Neuronal stem cell (in vitro differentiated cells): ENCODE measurements at regions not wholly inside any gene's neighbourhood (a gene's known extent, or its start where the extent isn't known, plus 50 kb on each side); places are given as distances from the start of the nearest gene placed in this dataset.

ENCODE experiments used
- DNase-seq: peaks from one replicate; pipeline ENCODE4 v3.0.0-alpha.2; 2013; ENCODE audit warnings: low spot score
- H2AFZ ChIP-seq: one replicate; pipeline ENCODE4 v1.6.1; 2013; ENCODE audit warnings: mild to moderate bottlenecking, low read length, inconsistent platforms
- H2AK5ac ChIP-seq: 2 replicates; pipeline ENCODE4 v1.6.1; 2013; ENCODE audit warnings: low read depth, mild to moderate bottlenecking, inconsistent platforms, low read length, moderate library complexity, mixed read lengths
- H2BK120ac ChIP-seq: 2 replicates; pipeline ENCODE4 v1.6.1; 2013; ENCODE audit warnings: low read depth, mild to moderate bottlenecking, inconsistent platforms, low read length, moderate library complexity, mixed read lengths
- H2BK12ac ChIP-seq: one replicate; pipeline ENCODE4 v1.6.1; 2013; ENCODE audit warnings: low read length, inconsistent platforms
- H2BK15ac ChIP-seq: 2 replicates; pipeline ENCODE4 v1.6.1; 2013; ENCODE audit warnings: mild to moderate bottlenecking, low read length, inconsistent platforms, mixed read lengths
- H2BK5ac ChIP-seq: one replicate; pipeline ENCODE4 v1.6.1; 2013; ENCODE audit warnings: inconsistent platforms, mild to moderate bottlenecking, low read length, moderate library complexity
- H3K14ac ChIP-seq: one replicate; pipeline ENCODE4 v1.6.1; 2013; ENCODE audit warnings: low read length, inconsistent platforms
- H3K18ac ChIP-seq: 2 replicates; pipeline ENCODE4 v1.6.1; 2013; ENCODE audit warnings: low read length, inconsistent platforms
- H3K23ac ChIP-seq: 2 replicates; pipeline ENCODE4 v1.6.1; 2013; ENCODE audit warnings: low read depth, mild to moderate bottlenecking, mixed read lengths, low read length, inconsistent platforms; ENCODE audit not compliant: poor library complexity
- H3K27ac ChIP-seq: replicated peaks from 3 replicates; pipeline ENCODE4 v1.5.1; 2013; ENCODE audit warnings: low read length, inconsistent platforms
- H3K27me3 ChIP-seq, 3 experiments: 2 replicates each; pipeline ENCODE4 v1.6.1; 2013; ENCODE audit warnings: low read length in 3 of 3, mild to moderate bottlenecking in 2 of 3, inconsistent platforms in 1 of 3, low read depth in 1 of 3, mixed read lengths in 1 of 3, moderate library complexity in 1 of 3; ENCODE audit not compliant: control insufficient read depth in 3 of 3, insufficient read depth in 3 of 3
- H3K36me3 ChIP-seq, 2 donors: replicated peaks in 1 of 2; 2 replicates each; pipeline ENCODE4 v1.6.1; 2013; ENCODE audit warnings: low read length in 2 of 2; ENCODE audit not compliant: control insufficient read depth in 2 of 2, insufficient read depth in 2 of 2
- H3K4ac ChIP-seq: 2 replicates; pipeline ENCODE4 v1.6.1; 2013; ENCODE audit warnings: inconsistent platforms, mild to moderate bottlenecking, low read length, moderate library complexity
- H3K4me1 ChIP-seq, 2 donors: 1 replicate in 1 of 2; 2 replicates in 1 of 2; pipeline ENCODE4 v1.6.1; 2013; ENCODE audit warnings: low read length in 2 of 2, low read depth in 1 of 2; ENCODE audit not compliant: control insufficient read depth in 2 of 2, insufficient read depth in 1 of 2
- H3K4me2 ChIP-seq: one replicate; pipeline ENCODE4 v1.6.1; 2013; ENCODE audit warnings: mild to moderate bottlenecking, low read length, inconsistent platforms; ENCODE audit not compliant: insufficient read depth, poor library complexity, severe bottlenecking
- H3K4me3 ChIP-seq, 2 donors: 2 replicates each; pipeline ENCODE4 v1.5.1; 2013; ENCODE audit warnings: low read length in 2 of 2, mild to moderate bottlenecking in 2 of 2, inconsistent platforms in 1 of 2, moderate library complexity in 1 of 2
- H3K79me1 ChIP-seq: one replicate; pipeline ENCODE4 v1.6.1; 2013; ENCODE audit warnings: low read depth, mild to moderate bottlenecking, inconsistent platforms, low read length, moderate library complexity
- H3K9ac ChIP-seq: one replicate; pipeline ENCODE4 v1.6.1; 2013; ENCODE audit warnings: mild to moderate bottlenecking, low read depth, low read length, inconsistent platforms; ENCODE audit not compliant: poor library complexity
- H3K9me3 ChIP-seq, 2 donors: replicated peaks in 1 of 2; 2 replicates each; pipeline versions ENCODE3 to v1.6.1; 2013; ENCODE audit warnings: low read length in 2 of 2, mild to moderate bottlenecking in 2 of 2, inconsistent platforms in 1 of 2, low read depth in 1 of 2, mixed read lengths in 1 of 2, moderate library complexity in 1 of 2; ENCODE audit not compliant: control insufficient read depth in 2 of 2, insufficient read depth in 1 of 2
- H4K8ac ChIP-seq: one replicate; pipeline ENCODE4 v1.6.1; 2013; ENCODE audit warnings: low read depth, mild to moderate bottlenecking, inconsistent platforms, low read length, moderate library complexity
- H4K91ac ChIP-seq: one replicate; pipeline ENCODE4 v1.6.1; 2013; ENCODE audit warnings: low read length, low read depth, mild to moderate bottlenecking, inconsistent platforms; ENCODE audit not compliant: poor library complexity
- WGBS, 2 donors: extraction: QIAGEN DNeasy Blood & Tissue Kit; methylation state at CpG; one replicate each; pipeline ENCODE4 v1.1.7; 2013; ENCODE audit warnings: missing lambda C conversion rate in 2 of 2, mixed read lengths in 1 of 2; ENCODE audit not compliant: insufficient read length in 2 of 2, insufficient replicate concordance in 1 of 2; ENCODE audit errors: extremely low coverage in 2 of 2; 5-methylcytosine and 5-hydroxymethylcytosine counted together

DNA sequence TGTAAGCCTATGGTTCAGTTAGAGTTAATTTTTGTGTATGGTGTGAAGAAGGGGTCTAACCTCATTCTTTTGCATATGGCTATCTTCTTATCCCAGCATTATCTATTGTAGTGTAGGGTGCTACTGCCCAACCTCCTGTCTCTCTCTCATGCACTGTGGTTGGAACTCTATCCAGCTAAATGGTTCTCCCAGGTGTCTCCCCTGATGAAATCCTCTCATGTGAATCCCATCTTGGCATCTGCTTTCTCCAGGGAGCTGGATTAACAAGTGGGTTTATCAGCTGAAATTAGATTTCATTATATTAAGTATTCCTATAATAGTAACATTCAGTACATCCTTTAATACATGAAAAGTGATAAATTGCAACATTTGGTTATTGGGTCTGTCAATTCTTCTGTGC lies 224.7 kb upstream of the SFRP2 start:
- H2BK12ac ChIP-seq = no peak overlapping the region
- no peak overlapping the region for H3K23ac ChIP-seq
- H3K18ac ChIP-seq = no peak overlapping the region
- no peaks in the 10 kb centered on the region for H3K9me3 ChIP-seq
- H3K4me3 ChIP-seq = no peak overlapping the region
- H3K4me1 ChIP-seq = peaks cover 0 to 4% of the 10 kb centered on the region in 2 donors
- H3K27me3 ChIP-seq = no peaks in the 10 kb centered on the region
- no peak overlapping the region for H3K4me2 ChIP-seq
- H3K79me1 ChIP-seq = no peaks in the 10 kb centered on the region
- H4K91ac ChIP-seq = no peak overlapping the region
- H2BK5ac ChIP-seq = no peak overlapping the region
- no peaks in the 10 kb centered on the region for H3K36me3 ChIP-seq
- no peak overlapping the region for H3K9ac ChIP-seq
- no peak overlapping the region for H2BK15ac ChIP-seq
- no peak overlapping the region for H3K4ac ChIP-seq
- no peak overlapping the region for H3K27ac ChIP-seq
- H4K8ac ChIP-seq = no peak overlapping the region
- no peak overlapping the region for H3K14ac ChIP-seq
- DNase-seq = no peak
- H2AFZ ChIP-seq = no peak overlapping the region
- H2BK120ac ChIP-seq = no peak overlapping the region
- no peak overlapping the region for H2AK5ac ChIP-seq

DNA sequence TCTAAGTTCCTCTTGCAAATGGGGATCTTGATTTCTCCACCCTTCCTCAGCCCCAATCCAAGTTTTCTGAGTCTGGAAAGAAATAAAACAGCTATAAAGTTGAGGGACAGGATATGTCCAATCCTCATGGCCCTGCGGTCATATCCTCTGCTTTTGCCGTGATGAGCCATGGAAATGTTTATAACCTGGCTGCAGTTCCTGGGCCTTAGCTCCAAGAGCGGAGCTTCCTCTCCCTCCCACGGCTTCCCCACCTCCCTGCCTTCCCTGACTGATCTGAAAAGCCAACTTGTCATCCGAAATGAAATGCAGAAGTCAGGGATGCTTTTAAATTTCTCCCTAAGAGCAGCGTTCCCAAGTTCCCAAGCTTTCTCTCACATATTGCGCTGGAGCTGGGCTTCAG lies 221.5 kb upstream of the SFRP2 start:
- Histone ChIP-seq H3K27ac (no peak overlapping the region), H3K9me3 (peaks cover 0 to 2% of the 10 kb centered on the region in 2 donors), H3K36me3 (no peaks in the 10 kb centered on the region), H2BK5ac (no peak overlapping the region), H3K9ac (no peak overlapping the region), H2BK15ac (no peak overlapping the region), H3K14ac (no peak overlapping the region), H3K79me1 (no peaks in the 10 kb centered on the region), H2BK120ac (no peak overlapping the region), H3K4me2 (no peak overlapping the region), H3K4me1 (peaks cover 0 to 4% of the 10 kb centered on the region in 2 donors), H3K18ac (no peak overlapping the region), H3K27me3 (no peaks in the 10 kb centered on the region), H2AFZ (no peak overlapping the region), H3K23ac (no peak overlapping the region), H4K91ac (no peak overlapping the region), H2AK5ac (no peak overlapping the region), H3K4me3 (no peak overlapping the region), H2BK12ac (no peak overlapping the region), H4K8ac (no peak overlapping the region), H3K4ac (no peak overlapping the region)
- DNase-seq = no peak
- WGBS, 2 donors = no CpG with 5 or more reads among the region's 7 CpGs

DNA sequence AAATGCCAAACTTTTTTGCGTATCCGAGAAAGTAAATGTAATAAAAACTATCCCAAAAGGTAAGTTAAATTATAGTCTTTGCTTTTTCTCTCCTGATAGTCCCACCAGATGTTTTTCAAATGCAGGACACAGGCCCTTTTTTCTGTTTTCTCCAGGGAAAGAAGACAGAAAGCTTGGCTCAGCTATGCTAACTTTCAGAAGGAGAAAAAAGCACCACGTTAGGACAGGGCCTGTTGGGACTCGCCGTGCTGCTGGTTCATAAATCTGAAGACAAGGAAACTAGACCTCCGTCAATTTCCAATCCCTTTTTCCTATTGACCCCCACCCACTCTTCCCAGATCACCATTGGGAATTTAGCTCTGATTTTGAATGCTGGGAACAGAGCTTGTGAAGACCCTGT lies 220.9 kb upstream of the SFRP2 start:
- Histone ChIP-seq H3K18ac (no peak overlapping the region), H3K4me2 (no peak overlapping the region), H3K23ac (no peak overlapping the region), H3K4ac (no peak overlapping the region), H2BK120ac (no peak overlapping the region), H3K79me1 (no peaks in the 10 kb centered on the region), H3K36me3 (no peaks in the 10 kb centered on the region), H4K8ac (no peak overlapping the region), H2BK15ac (no peak overlapping the region), H3K4me1 (peaks cover 0 to 4% of the 10 kb centered on the region in 2 donors), H3K27ac (no peak overlapping the region), H2AFZ (no peak overlapping the region), H3K27me3 (no peaks in the 10 kb centered on the region), H4K91ac (no peak overlapping the region), H3K4me3 (no peak overlapping the region), H3K9ac (no peak overlapping the region), H2BK5ac (no peak overlapping the region), H2BK12ac (no peak overlapping the region), H2AK5ac (no peak overlapping the region), H3K9me3 (peaks cover 0 to 2% of the 10 kb centered on the region in 2 donors), H3K14ac (no peak overlapping the region)
- no peak for DNase-seq
- no CpG with 5 or more reads among the region's 6 CpGs for WGBS, 2 donors

- Histone ChIP-seq H3K14ac (no peak overlapping the region), H3K4ac (no peak overlapping the region), H3K18ac (no peak overlapping the region), H3K4me1 (peaks cover 0 to under 1% of the 10 kb centered on the region in 2 donors), H2BK5ac (no peak overlapping the region), H3K9me3 (peaks cover 0 to 2% of the 10 kb centered on the region in 2 donors), H3K23ac (no peak overlapping the region), H2BK120ac (no peak overlapping the region), H3K4me2 (no peak overlapping the region), H3K27me3 (no peaks in the 10 kb centered on the region), H2BK12ac (no peak overlapping the region), H2AK5ac (no peak overlapping the region), H3K9ac (no peak overlapping the region), H4K91ac (no peak overlapping the region), H3K36me3 (no peaks in the 10 kb centered on the region), H3K4me3 (no peak overlapping the region), H3K79me1 (no peaks in the 10 kb centered on the region), H4K8ac (no peak overlapping the region), H2AFZ (no peak overlapping the region), H2BK15ac (no peak overlapping the region), H3K27ac (no peak overlapping the region)
- no peak for DNase-seq
- WGBS, 2 donors = no CpG with 5 or more reads among the region's 2 CpGs
These were observed 220.3 kb upstream of the SFRP2 start for GRCh38 chr4:154009191-154009590.
